Ishikawa (cell line): ENCODE measurements at regions not wholly inside any gene's neighbourhood (a gene's known extent, or its start where the extent isn't known, plus 50 kb on each side); places are given as distances from the start of the nearest gene placed in this dataset.

Source experiments
- CEBPB ChIP-seq: IDR thresholded peaks from 2 replicates; pipeline ENCODE4 v1.6.1; 2012
- CREB1 ChIP-seq: IDR thresholded peaks from 2 replicates; pipeline ENCODE4 v1.6.1; 2012; ENCODE audit warnings: low read depth
- EGR1 ChIP-seq: IDR thresholded peaks from 2 replicates; pipeline ENCODE4 v1.6.1; 2012
- EP300 ChIP-seq: IDR thresholded peaks from 2 replicates; pipeline ENCODE4 v1.6.1; 2012; ENCODE audit warnings: borderline replicate concordance
- FOXM1 ChIP-seq: IDR thresholded peaks from 2 replicates; pipeline ENCODE4 v1.6.1; 2012; ENCODE audit warnings: low read depth, borderline replicate concordance
- NFIC ChIP-seq: IDR thresholded peaks from 2 replicates; pipeline ENCODE4 v1.6.1; 2012
- RAD21 ChIP-seq: IDR thresholded peaks from 2 replicates; pipeline ENCODE4 v1.6.1; 2012; ENCODE audit warnings: low read depth
- TAF1 ChIP-seq: IDR thresholded peaks from 2 replicates; pipeline ENCODE4 v1.6.1; 2012; ENCODE audit warnings: low read depth, mild to moderate bottlenecking
- TCF12 ChIP-seq: IDR thresholded peaks from 2 replicates; pipeline ENCODE4 v1.6.1; 2012; ENCODE audit warnings: low read depth
- TEAD4 ChIP-seq: IDR thresholded peaks from 2 replicates; pipeline ENCODE4 v1.6.1; 2012
- YY1 ChIP-seq: IDR thresholded peaks from 2 replicates; pipeline ENCODE4 v1.6.1; 2012; ENCODE audit warnings: low read depth
- ZBTB7A ChIP-seq: IDR thresholded peaks from 2 replicates; pipeline ENCODE4 v1.6.1; 2012; ENCODE audit warnings: low read depth
- TF ChIP-seq, protein P1 (sequence below): IDR thresholded peaks from 2 replicates; pipeline ENCODE4 v1.6.1; 2012; ENCODE audit warnings: low read depth, mild to moderate bottlenecking
- TF ChIP-seq, protein P2 (sequence below): IDR thresholded peaks from 2 replicates; pipeline ENCODE4 v1.6.1; 2012
- TF ChIP-seq, protein P3 (sequence below): IDR thresholded peaks from 2 replicates; pipeline ENCODE4 v1.6.1; 2012

DNA sequence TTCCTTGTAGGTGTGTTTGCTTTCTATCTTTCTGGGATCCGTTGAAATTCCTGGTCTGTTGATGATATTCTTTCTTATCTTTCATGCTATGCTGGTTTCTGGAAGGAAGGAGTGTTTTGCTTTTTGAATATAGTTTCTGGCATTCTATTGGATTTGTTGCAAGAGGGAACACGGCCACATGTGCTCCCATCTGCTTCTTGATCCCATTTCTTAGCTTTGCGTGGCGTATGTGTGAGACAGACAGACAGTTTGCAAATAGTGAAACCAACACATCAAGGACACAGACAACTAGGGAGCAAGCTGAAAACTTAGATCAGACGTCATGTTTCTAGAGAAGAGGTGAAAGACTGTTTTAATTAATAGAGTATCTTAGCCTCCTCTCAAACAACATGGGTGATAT is 261.9 kb upstream of the PUDP start:
- TF ChIP-seq TEAD4 (no peak), EGR1 (no peak), CREB1 (no peak), CEBPB (no peak), FOXM1 (no peak), ZBTB7A (no peak), TCF12 (no peak), EP300 (no peak), NFIC (no peak), TAF1 (no peak), YY1 (no peak)
- TF ChIP-seq, protein P1, sequence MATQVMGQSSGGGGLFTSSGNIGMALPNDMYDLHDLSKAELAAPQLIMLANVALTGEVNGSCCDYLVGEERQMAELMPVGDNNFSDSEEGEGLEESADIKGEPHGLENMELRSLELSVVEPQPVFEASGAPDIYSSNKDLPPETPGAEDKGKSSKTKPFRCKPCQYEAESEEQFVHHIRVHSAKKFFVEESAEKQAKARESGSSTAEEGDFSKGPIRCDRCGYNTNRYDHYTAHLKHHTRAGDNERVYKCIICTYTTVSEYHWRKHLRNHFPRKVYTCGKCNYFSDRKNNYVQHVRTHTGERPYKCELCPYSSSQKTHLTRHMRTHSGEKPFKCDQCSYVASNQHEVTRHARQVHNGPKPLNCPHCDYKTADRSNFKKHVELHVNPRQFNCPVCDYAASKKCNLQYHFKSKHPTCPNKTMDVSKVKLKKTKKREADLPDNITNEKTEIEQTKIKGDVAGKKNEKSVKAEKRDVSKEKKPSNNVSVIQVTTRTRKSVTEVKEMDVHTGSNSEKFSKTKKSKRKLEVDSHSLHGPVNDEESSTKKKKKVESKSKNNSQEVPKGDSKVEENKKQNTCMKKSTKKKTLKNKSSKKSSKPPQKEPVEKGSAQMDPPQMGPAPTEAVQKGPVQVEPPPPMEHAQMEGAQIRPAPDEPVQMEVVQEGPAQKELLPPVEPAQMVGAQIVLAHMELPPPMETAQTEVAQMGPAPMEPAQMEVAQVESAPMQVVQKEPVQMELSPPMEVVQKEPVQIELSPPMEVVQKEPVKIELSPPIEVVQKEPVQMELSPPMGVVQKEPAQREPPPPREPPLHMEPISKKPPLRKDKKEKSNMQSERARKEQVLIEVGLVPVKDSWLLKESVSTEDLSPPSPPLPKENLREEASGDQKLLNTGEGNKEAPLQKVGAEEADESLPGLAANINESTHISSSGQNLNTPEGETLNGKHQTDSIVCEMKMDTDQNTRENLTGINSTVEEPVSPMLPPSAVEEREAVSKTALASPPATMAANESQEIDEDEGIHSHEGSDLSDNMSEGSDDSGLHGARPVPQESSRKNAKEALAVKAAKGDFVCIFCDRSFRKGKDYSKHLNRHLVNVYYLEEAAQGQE: no peak
- TF ChIP-seq, protein P2, sequence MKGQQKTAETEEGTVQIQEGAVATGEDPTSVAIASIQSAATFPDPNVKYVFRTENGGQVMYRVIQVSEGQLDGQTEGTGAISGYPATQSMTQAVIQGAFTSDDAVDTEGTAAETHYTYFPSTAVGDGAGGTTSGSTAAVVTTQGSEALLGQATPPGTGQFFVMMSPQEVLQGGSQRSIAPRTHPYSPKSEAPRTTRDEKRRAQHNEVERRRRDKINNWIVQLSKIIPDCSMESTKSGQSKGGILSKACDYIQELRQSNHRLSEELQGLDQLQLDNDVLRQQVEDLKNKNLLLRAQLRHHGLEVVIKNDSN: no peak
- TF ChIP-seq, protein P3, sequence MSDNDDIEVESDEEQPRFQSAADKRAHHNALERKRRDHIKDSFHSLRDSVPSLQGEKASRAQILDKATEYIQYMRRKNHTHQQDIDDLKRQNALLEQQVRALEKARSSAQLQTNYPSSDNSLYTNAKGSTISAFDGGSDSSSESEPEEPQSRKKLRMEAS: no peak

DNA sequence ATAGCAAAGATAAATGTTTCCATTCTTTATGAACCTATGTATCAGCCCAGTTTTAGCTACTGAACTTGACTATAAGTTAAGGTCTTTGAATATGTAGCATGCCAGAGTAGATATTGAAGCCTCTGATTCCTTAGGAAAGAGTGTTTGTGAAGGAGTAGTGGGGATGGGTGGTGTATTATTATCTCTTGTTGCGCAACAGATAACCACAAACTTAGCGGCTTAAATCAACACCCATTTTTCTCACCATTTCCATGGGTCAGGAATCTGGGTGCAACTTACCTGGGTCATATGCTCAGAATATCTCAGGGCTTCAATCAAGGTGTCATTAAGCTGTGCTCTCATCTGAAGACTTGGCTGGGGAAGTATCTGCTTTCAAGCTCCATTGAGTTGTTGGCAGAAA is 251.4 kb upstream of the PUDP start:
- TF ChIP-seq, protein P3: no peak
- TF ChIP-seq RAD21 (no peak), CREB1 (no peak), EGR1 (no peak), ZBTB7A (no peak), FOXM1 (no peak), CEBPB (no peak), TCF12 (no peak), NFIC (no peak), TAF1 (no peak), YY1 (no peak), EP300 (no peak), TEAD4 (no peak)
- TF ChIP-seq, protein P1: no peak
- TF ChIP-seq, protein P2: no peak

DNA sequence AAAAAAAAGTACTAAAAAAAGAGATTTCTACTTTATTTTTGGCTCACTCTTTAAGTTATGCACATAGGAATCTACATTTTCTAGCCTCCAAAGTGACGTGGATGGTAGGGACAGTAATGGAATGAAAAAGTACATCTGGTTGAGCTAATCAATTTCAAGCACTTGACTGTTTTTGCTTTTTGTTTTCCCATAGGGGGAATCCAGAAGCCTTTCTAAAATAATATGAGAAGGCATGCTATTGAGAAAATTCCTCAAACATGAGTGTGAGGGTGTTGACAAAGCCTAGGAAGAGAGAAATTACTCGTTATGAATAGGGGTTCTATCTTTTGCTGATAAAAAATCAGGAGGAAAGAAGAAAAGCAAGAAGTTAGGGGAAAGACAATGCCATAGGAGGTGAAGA is 242.5 kb upstream of the PUDP start:
- TF ChIP-seq, protein P3: no peak
- TF ChIP-seq, protein P2: no peak
- TF ChIP-seq TAF1 (no peak), FOXM1 (no peak), NFIC (no peak), CREB1 (no peak), ZBTB7A (no peak), TCF12 (no peak), YY1 (no peak)
- TF ChIP-seq, protein P1: no peak

DNA sequence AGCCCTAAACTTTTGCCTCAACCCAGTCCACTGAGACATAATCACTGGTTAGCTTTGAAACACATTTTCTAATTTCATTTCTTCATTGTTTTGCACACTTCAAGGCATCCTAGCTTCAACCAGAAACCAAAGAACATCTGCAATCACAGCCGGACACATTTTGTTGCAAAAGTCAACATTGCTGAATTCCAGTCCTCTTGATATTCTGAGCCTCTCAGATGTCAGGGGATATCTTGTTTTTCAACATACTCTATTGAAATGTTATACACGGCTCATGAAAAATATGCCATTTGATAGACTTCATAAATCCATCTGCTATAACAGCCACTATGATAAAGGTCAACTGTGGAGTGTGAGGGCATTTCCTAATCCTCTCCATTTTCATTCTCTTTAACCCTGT is 241.6 kb upstream of the PUDP start:
- TF ChIP-seq TAF1: no peak
- TF ChIP-seq, protein P3: no peak
- TF ChIP-seq TEAD4: no peak
- no peak for TF ChIP-seq TCF12
- no peak for TF ChIP-seq CEBPB
- no peak for TF ChIP-seq EP300
